GM18951 (cell line): ENCODE measurements at regions not wholly inside any gene's neighbourhood (a gene's known extent, or its start where the extent isn't known, plus 50 kb on each side); places are given as distances from the start of the nearest gene placed in this dataset.

Experiments
- POLR2A ChIP-seq: IDR thresholded peaks from 4 replicates; pipeline ENCODE4 v1.6.1; 2011; ENCODE audit warnings: mild to moderate bottlenecking; ENCODE audit not compliant: insufficient read length, insufficient read depth; ENCODE audit errors: extremely low read depth
- in situ Hi-C: fragments of 300-500 bp; cut with MboI; formaldehyde crosslinking; loops from one replicate; pipeline ENCODE4 v1.12.0; 2022; ENCODE audit warnings: low sequenced_read_pairs, mixed read lengths, inconsistent platforms; ENCODE audit not compliant: unreplicated experiment

DNA sequence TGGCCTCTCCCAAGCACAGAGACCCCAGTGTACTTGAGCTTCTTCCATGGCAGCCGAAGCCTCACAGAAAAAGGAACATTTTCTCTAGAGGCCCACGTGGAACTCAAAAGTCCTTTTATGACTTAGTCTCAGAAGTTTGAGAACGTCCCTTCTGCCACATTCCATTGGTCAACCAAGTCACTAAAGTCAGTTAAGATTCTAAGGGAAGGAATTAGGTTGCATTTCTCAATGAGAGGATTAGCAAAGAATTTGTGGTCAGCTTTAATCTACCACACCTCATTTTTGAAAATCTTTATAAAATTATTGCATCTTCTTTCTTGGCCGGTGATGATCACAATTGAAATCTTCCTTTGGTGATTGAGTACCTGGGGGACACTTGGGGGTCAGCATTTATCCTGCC is 279.9 kb upstream of the TBX3 start:
- TF ChIP-seq POLR2A, result no peak

DNA sequence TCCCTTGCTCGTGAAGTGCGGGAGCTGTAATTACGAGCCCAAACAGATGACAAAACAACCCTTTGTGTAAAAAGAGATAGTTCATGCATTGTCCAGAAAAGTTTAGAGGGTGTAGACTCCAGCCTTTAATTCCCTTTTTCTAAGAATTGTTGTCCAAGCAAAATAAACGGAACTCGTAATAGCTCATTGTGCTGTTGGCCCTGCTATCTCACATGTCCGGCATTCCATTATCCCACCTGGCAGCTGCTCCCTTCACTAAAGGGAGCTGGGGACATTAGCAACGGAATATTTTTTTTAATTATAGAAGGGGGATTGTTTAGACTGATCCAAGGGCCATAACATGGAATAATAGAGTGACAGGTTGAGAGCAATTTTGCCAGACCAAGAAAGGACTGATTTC is 277.5 kb upstream of the TBX3 start:
- TF ChIP-seq POLR2A, result no peak
- in situ Hi-C loops, result no loop called here

More for the DNA sequence above, 279.9 kb upstream of the TBX3 start:
- in situ Hi-C loops, result no loop called here

GRCh38 chr12:114958538-114958937 is 274.6 kb upstream of the TBX3 start:
- TF ChIP-seq POLR2A, result no peak
- in situ Hi-C loops, result no loop called here

DNA sequence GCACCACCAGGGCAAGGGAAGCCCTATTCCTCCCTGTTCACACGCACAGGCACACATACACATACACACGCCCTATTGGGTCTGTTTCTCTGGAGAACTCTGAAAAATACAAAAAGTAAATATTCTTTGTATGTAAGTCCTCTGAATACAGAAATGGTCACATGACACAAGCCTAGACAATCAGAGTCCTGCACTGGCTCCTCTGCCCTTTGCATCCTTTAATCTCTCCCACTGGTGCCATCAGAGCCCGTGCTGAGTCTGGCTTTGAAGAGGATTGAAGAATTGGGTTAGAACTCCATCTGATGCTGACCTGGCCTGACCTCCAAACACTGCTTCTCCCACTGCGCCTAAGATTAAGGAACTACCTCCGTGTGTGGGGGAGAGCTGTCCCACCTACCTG is 273.2 kb upstream of the TBX3 start:
- no peak for TF ChIP-seq POLR2A
- in situ Hi-C loops, result no loop called here

DNA sequence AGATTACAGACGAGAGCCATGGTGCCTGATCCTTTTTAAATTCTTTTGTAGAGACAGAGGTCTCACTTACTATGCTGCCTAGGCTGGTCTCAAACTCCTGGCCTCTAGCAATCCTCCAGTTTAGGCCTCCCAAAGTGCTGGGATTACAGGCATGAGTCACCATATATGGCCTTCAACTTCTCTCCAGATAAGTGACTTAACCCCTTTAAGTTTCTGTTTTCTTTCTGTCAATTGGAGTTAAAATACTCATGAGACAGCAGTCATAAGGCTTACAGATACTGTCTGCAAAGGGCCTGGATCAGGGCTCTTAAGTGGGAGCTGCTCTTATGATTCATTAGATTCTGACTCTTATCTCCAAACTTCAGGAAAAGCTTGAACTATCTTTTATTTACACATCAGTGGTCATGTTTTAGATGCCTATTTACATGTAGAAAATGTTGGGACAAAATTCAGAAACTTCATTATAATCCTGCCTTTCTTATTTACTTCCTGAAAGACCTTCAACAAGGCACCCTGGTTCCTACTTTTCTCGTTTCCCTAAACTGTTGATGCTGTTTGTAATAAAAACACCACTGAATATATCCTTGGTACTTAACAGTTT is 271.5 kb upstream of the TBX3 start:
- no peak for TF ChIP-seq POLR2A
- in situ Hi-C loops, result no loop called here

DNA sequence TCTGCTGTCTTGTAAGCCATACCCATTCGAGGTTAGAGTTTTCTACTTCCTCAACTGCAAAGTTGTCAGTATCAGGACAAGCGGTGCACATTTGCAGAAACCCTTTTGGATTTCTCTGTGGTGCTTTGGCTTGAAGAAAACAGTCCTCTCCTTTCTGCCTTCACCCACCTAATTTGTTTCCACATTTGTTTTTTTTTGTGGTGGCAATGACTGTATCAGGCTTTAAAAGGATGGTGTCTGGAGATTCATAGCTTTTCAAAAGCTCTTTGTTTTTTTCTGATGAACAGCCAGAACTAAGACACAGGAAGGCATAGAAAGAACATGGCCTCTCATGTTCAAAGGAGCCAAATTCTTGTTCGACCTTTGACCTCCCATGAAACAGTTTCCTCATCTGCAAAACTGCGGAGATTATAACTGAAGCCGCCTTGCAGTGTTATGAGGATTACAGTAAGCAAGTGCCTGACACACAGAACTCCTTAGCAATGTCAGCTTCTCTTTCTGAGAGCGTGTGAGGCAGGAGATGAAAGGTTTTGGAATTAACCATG is 270.6 kb upstream of the TBX3 start:
- no peak for TF ChIP-seq POLR2A
- in situ Hi-C loops, result no loop called here

DNA sequence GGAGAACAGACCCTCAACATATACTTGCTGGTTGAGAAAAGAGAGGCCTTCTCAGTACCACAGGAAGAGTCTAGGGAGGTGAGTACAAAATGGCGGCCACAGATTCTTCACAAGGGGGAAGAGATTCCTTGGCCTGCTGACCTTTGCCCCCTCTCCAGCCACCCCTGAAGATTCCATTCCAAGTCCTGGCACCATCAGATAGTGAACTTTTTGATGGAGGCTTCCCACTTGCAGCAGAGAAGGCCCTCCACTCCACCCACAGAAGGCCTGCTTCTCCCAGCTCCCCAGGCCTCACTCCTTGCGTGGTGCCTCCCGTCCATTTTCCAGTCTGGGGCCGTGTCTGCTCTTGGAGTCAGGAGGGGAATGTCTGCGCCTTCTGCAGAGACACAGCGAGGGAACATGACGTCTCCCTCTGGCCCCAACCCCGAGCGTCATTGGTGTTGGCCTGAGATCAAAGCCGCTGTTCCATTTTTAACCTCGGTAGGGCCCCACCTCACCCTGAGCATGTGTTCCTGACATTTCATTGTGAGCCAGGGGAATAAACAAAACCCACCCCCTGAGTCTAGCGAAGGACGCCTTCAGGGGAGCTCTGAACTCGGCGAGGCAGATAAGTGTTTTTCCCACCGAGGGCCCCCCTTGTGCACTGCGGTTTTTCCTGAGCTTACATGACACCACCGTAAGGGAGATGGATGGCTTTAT is 268.7 kb upstream of the TBX3 start:
- in situ Hi-C loops, result no loop called here
- TF ChIP-seq POLR2A, result no peak

- no peak for TF ChIP-seq POLR2A
- in situ Hi-C loops, result no loop called here
Observed at GRCh38 chr12:114949058-114949820, 265.3 kb upstream of the TBX3 start.

DNA sequence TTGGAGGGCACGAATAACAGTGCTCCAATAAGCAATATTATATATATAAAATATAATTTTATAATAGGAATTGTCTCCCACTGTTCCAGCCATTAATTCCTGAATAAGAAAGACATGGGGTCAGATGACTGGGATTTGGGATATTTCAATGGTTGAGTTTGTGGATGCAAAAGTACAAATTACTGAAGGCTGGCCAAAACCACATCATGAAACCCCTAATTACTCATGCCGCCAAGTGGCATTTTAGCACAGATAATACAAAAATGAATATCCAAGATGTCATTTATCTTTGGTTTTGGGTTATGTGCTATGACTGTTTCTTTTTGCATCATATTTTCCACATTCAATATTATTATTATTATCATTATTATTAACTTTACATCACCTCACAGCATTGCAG is 261.4 kb upstream of the TBX3 start:
- TF ChIP-seq POLR2A, result no peak
- in situ Hi-C loops, result no loop called here

- in situ Hi-C loops, result no loop called here
- TF ChIP-seq POLR2A, result no peak
Observed at GRCh38 chr12:114944736-114945135, 260.8 kb upstream of the TBX3 start.

- in situ Hi-C loops, result no loop called here
- no peak for TF ChIP-seq POLR2A
Observed at GRCh38 chr12:114943601-114944000, 259.6 kb upstream of the TBX3 start.

DNA sequence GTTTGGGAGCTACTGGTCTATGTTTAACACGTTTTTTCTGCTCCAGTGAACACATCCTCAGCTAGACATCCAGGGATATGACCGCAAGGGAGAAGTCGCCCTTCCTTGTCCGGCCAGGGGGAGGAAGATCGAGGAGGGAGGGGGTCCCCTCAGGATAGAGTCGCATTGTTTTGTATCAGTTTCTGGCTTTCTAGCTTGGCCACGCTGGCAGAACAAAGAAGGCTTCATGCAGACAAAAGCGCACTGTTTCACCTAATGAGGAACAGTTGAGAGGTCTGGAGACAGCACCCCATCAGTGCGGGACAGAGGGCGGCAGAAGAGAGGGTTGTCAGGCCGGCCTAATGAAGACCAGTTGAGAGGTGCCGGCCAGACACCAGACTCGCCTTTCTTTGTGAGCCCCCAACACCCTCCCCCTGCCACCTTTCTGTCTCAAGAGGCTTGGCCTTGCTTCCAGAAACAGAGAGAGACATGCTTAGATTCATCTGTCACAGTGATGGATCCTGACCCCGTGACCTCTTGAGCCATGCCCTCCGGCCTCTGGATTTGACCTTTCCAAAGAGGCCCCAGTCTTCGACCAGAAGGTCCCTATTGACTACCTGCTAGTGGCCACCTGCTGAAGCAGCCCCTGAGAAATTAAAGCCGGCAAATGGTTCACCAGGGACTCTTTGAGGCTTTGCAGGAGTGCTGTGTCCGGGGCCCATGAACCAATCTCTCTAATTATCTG is 254.7 kb upstream of the TBX3 start:
- no peak for TF ChIP-seq POLR2A
- in situ Hi-C loops, result no loop called here

DNA sequence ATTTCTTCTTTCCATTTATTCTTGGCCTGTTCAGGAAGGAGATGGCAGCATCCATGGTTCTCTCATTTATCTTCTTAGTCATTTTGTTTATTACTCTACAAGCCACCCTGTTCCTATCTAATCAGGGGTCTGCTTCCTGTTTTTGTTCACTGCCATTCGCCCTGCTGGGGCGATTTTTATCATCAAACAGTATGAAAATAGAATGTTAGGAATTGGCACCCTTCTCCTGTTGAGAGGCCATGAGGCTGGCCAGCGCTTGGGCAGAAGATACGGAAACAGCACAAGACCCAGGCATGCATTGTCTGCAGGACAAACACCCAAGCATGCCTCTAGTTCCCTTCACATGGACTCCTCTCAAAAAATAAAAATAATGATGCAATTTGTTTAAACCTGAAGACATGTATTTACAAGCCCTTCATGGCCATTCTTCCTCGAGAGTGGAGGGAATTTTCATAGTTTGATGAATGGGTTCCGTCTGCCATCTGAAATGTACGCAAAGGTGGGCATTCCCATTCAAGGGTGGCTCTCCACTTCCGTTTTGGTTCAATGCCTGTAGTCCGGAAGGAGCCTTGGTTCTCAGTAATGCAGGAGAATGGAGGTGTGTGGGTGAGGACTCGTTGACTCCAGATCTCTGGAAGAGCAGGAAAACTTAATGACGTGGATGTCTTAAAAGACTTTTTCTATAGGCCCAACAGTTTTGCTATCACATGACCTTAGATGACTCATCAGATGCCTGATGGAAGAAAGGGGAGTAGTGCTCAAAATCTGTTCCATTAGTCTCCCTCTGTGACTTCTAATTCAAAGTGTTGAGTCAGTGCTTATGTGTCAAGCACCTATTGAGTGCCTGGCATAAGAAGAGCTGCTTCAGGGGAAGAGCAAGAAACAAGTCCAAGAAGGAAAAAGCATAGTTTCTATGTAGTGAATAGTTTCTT is 252.4 kb upstream of the TBX3 start:
- TF ChIP-seq POLR2A, result no peak

More for the DNA sequence above, 252.4 kb upstream of the TBX3 start:
- in situ Hi-C loops, result no loop called here
